Sigmoid colon (tissue), 6 donors: ENCODE measurements at regions not wholly inside any gene's neighbourhood (a gene's known extent, or its start where the extent isn't known, plus 50 kb on each side); places are given as distances from the start of the nearest gene placed in this dataset.

ENCODE experiments used
- DNase-seq: peaks from one replicate; pipeline ENCODE4 v3.0.0-alpha.2; 2019
- H3K27ac ChIP-seq, 4 donors: fragments of 200-600 bp; sonication (generic); one replicate each; pipeline ENCODE4 v1.5.1; 2016 to 2019; ENCODE audit warnings: mild to moderate bottlenecking in 1 of 4
- H3K27me3 ChIP-seq, 3 donors: fragments of 200-600 bp; sonication (generic); one replicate each; pipeline ENCODE4 v1.5.1; 2019; ENCODE audit warnings: mild to moderate bottlenecking in 1 of 3
- H3K36me3 ChIP-seq, 4 donors: fragments of 200-600 bp; sonication (generic); one replicate each; pipeline ENCODE4 v1.5.1; 2016 to 2019
- H3K4me1 ChIP-seq, 4 donors: fragments of 200-600 bp; sonication (generic); one replicate each; pipeline ENCODE4 v1.5.1; 2017 to 2019
- H3K4me3 ChIP-seq, 4 donors: fragments of 200-600 bp; sonication (generic); one replicate each; pipeline ENCODE4 v1.5.1; 2017 to 2019; ENCODE audit warnings: mild to moderate bottlenecking in 2 of 4, moderate library complexity in 1 of 4
- H3K9me3 ChIP-seq, 4 donors: fragments of 200-600 bp in 3 of 4; sonication (generic) in 3 of 4; one replicate each; pipeline versions ENCODE4 v1.5.1 to v1.6.1; 2013 to 2019
- CTCF ChIP-seq, 4 experiments: fragments of 450-650 bp in 3 of 4; fragments of 200-600 bp in 1 of 4; IDR thresholded peaks; one replicate each; pipeline ENCODE4 v1.5.1; 2016 to 2019; ENCODE audit warnings: antibody characterized with exemption in 4 of 4, mild to moderate bottlenecking in 3 of 4, moderate library complexity in 2 of 4
- EP300 ChIP-seq, 4 donors: sonication (generic); formaldehyde crosslinking; IDR thresholded peaks; one replicate each; pipeline ENCODE4 v1.6.1; 2017; ENCODE audit warnings: antibody characterized with exemption in 4 of 4
- POLR2A ChIP-seq, 2 donors: fragments of 450-650 bp; IDR thresholded peaks; one replicate each; pipeline ENCODE4 v1.6.1; 2016; ENCODE audit warnings: antibody characterized with exemption in 2 of 2, mild to moderate bottlenecking in 2 of 2, moderate library complexity in 2 of 2
- POLR2AphosphoS5 ChIP-seq, 4 donors: sonication (generic); formaldehyde crosslinking; IDR thresholded peaks; one replicate each; pipeline ENCODE4 v1.6.1; 2017; ENCODE audit warnings: antibody characterized with exemption in 4 of 4
- WGBS, 2 donors: extraction: QIAGEN DNeasy Blood & Tissue Kit; methylation state at CpG; one replicate each; pipeline ENCODE4 v1.1.7; 2013; 5-methylcytosine and 5-hydroxymethylcytosine counted together
- intact Hi-C: fragments of 100-400 bp; cut with DNase I; formaldehyde crosslinking; loops from one replicate; pipeline ENCODE4 v1.15.1; 2023
- donor health status: healthy with polysubstance abuse.
- donor health status: healthy.

- H3K9me3 ChIP-seq, result no peaks in the 10 kb centered on the region
- no peak overlapping the region for H3K27ac ChIP-seq
- H3K4me3 ChIP-seq, result no peak overlapping the region
- TF ChIP-seq CTCF (IDR thresholded peaks at IDR 0.05) (no peak), EP300 (IDR thresholded peaks at IDR 0.05) (no peak), POLR2AphosphoS5 (IDR thresholded peaks at IDR 0.05) (no peak), POLR2A (IDR thresholded peaks at IDR 0.05) (no peak)
- no peaks in the 10 kb centered on the region for H3K27me3 ChIP-seq
- H3K4me1 ChIP-seq, result no peaks in the 10 kb centered on the region
- intact Hi-C loops, result no loop called here
- 91 to 95% methylated on average over 1 of the region's 1 CpG for WGBS, 2 donors
- H3K36me3 ChIP-seq, result no peaks in the 10 kb centered on the region
- no peak for DNase-seq
Observed at GRCh38 chr6:21502682-21503081, 90.9 kb upstream of the SOX4 start.

GRCh38 chr6:21504790-21505189, 88.8 kb upstream of the SOX4 start:
- Histone ChIP-seq H3K36me3 (no peaks in the 10 kb centered on the region), H3K4me3 (no peak overlapping the region), H3K27ac (no peak overlapping the region), H3K4me1 (no peaks in the 10 kb centered on the region), H3K27me3 (no peaks in the 10 kb centered on the region), H3K9me3 (no peaks in the 10 kb centered on the region)
- intact Hi-C loops, result no loop called here
- no peak for DNase-seq
- WGBS, 2 donors, result 83 to 87% methylated on average over 6 of the region's 6 CpGs
- TF ChIP-seq POLR2AphosphoS5 (IDR thresholded peaks at IDR 0.05) (no peak), POLR2A (IDR thresholded peaks at IDR 0.05) (no peak), EP300 (IDR thresholded peaks at IDR 0.05) (no peak), CTCF (IDR thresholded peaks at IDR 0.05) (no peak)

GRCh38 chr6:21505574-21505990, 88.0 kb upstream of the SOX4 start:
- TF ChIP-seq POLR2A (IDR thresholded peaks at IDR 0.05) (no peak), EP300 (IDR thresholded peaks at IDR 0.05) (no peak), POLR2AphosphoS5 (IDR thresholded peaks at IDR 0.05) (no peak), CTCF (IDR thresholded peaks at IDR 0.05) (no peak)
- H3K36me3 ChIP-seq, result no peaks in the 10 kb centered on the region
- no peak for DNase-seq
- no peaks in the 10 kb centered on the region for H3K4me1 ChIP-seq
- intact Hi-C loops, result no loop called here
- WGBS, 2 donors, result 95 to 96% methylated on average over 5 of the region's 5 CpGs
- H3K27me3 ChIP-seq, result no peaks in the 10 kb centered on the region
- H3K27ac ChIP-seq, result no peak overlapping the region
- no peak overlapping the region for H3K4me3 ChIP-seq
- no peaks in the 10 kb centered on the region for H3K9me3 ChIP-seq

- Histone ChIP-seq H3K9me3 (no peaks in the 10 kb centered on the region), H3K27me3 (no peaks in the 10 kb centered on the region), H3K4me1 (no peaks in the 10 kb centered on the region), H3K27ac (no peak overlapping the region), H3K36me3 (no peaks in the 10 kb centered on the region), H3K4me3 (no peak overlapping the region)
- 91 to 93% methylated on average over 4 of the region's 4 CpGs for WGBS, 2 donors
- TF ChIP-seq POLR2A (IDR thresholded peaks at IDR 0.05) (no peak), POLR2AphosphoS5 (IDR thresholded peaks at IDR 0.05) (no peak)
- no peak for DNase-seq
- intact Hi-C loops, result no loop called here
Observed at GRCh38 chr6:21506126-21506525, 87.4 kb upstream of the SOX4 start.

GRCh38 chr6:21507811-21508210, 85.7 kb upstream of the SOX4 start:
- Histone ChIP-seq H3K27ac (no peak overlapping the region), H3K4me1 (no peaks in the 10 kb centered on the region), H3K4me3 (no peak overlapping the region), H3K9me3 (no peaks in the 10 kb centered on the region), H3K36me3 (no peaks in the 10 kb centered on the region), H3K27me3 (no peaks in the 10 kb centered on the region)
- intact Hi-C loops, result no loop called here
- 60 to 80% methylated on average over 2 of the region's 2 CpGs for WGBS, 2 donors
- TF ChIP-seq CTCF (IDR thresholded peaks at IDR 0.05) (no peak), POLR2AphosphoS5 (IDR thresholded peaks at IDR 0.05) (no peak), EP300 (IDR thresholded peaks at IDR 0.05) (no peak), POLR2A (IDR thresholded peaks at IDR 0.05) (no peak)
- DNase-seq, result no peak
